ENCODE measurements at regions not wholly inside any gene's neighbourhood (a gene's known extent, or its start where the extent isn't known, plus 50 kb on each side); places are given as distances from the start of the nearest gene placed in this dataset.
"Not testable (repeated sequence)": the region's sequence is repeated elsewhere in the genome, so short reads cannot be mapped to it uniquely, and the experiment has no call there.

DNA sequence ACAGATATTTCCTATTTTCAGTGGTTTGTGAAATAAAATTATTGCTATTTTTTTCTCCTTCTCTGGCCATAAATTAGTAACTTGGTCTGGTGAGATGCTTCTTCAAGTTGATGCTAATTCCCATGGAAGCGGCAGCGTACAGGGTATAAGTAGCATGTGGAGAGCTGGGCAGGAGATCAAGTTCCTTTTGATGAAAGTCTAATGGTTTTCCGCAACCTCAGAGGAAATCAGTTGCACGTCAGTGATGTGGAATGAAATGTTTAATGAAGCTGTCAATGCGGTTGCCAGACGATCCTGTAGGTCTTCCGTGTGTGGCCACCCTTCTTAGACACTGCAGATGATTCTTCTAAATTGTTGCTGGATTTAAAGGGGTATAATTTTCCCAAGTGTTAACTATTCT lies 236.4 kb upstream of the GRM3 start:
- in situ Hi-C loops (cut with HindIII; ENCODE audit: low pct_unique_long_range_greater_than_20kb, low sequenced_read_pairs): no loop called here
- DNase-seq (ENCODE audit: low read depth): no peak

DNA sequence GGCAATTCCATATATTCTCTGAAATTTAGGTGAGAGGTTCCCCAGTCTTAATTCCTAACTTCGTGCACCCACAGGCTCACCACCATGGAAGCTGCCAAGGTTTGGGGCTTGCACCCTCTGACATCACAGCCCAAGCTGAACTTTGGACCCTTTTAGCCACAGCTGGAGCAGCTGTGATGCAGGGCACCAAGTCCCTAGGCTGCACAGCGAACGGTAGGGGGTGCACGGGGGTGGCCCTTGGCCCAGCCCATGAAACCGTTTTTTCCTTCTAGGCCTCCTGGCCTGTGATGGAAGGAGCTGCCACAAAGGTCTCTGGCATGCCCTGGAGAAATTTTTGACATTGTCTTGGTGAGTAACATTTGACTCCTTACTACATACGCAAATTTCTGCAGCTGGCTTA lies 251.9 kb upstream of the GRM3 start:
- no peak for DNase-seq (ENCODE audit: low read depth)
- in situ Hi-C loops (cut with HindIII; ENCODE audit: low pct_unique_long_range_greater_than_20kb, low sequenced_read_pairs): no loop called here

- DNase-seq (ENCODE audit: low read depth); in situ Hi-C loops (cut with HindIII; ENCODE audit: low pct_unique_long_range_greater_than_20kb, low sequenced_read_pairs): not testable (repeated sequence)
These were observed 268.1 kb upstream of the GRM3 start for GRCh38 chr7:86375602-86376001.

DNA sequence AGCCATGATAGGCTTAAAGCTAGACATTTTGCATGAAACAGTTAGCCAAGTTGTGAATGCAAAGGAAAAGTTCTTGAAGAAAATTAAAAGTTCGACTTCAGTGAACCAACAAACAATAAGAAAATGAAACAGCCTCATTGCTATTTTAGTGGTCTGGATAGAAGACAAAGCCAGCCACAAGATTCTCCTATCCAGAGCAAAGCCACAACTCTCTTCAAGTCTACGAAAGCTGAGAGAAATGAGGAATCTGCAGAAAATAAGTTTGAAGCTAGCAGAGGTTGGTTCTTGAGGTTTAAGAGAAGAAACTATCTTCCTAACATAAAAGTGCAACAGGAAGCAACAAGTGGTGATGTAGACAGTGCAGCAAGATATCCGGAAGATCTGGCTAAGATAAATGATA lies 271.4 kb upstream of the GRM3 start:
- in situ Hi-C loops (cut with HindIII; ENCODE audit: low pct_unique_long_range_greater_than_20kb, low sequenced_read_pairs): no loop called here
- DNase-seq (ENCODE audit: low read depth): no peak

DNA sequence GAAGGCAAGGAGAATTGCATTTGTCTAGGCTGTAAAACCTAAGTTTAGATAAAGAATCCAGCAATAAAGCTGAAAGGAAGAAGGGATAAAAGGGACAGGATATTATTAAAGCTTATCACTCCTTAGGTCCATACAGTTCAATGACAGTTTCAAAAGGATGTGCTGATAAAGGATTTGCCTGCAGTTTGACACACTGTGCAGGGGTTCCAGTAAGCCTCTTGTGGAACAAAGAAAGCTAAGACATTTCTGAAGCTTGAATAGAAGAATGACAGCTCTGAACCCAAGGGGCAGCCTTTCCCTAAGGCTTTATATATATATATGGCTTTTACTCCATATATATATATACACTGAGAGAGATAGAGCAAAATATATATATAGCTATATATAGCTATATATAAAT lies 276.8 kb upstream of the GRM3 start:
- no peak for DNase-seq (ENCODE audit: low read depth)
- in situ Hi-C loops (cut with HindIII; ENCODE audit: low pct_unique_long_range_greater_than_20kb, low sequenced_read_pairs): no loop called here

GRCh38 chr7:86340407-86340806 lies 303.3 kb upstream of the GRM3 start:
- in situ Hi-C loops (cut with HindIII; ENCODE audit: low pct_unique_long_range_greater_than_20kb, low sequenced_read_pairs): not testable (repeated sequence)

GRCh38 chr7:86339051-86339450 lies 304.7 kb upstream of the GRM3 start:
- in situ Hi-C loops (cut with HindIII; ENCODE audit: low pct_unique_long_range_greater_than_20kb, low sequenced_read_pairs): no loop called here
- no peak for DNase-seq (ENCODE audit: low read depth)

More at GRCh38 chr7:86340407-86340806, 303.3 kb upstream of the GRM3 start:
- DNase-seq (ENCODE audit: low read depth): not testable (repeated sequence)

DNA sequence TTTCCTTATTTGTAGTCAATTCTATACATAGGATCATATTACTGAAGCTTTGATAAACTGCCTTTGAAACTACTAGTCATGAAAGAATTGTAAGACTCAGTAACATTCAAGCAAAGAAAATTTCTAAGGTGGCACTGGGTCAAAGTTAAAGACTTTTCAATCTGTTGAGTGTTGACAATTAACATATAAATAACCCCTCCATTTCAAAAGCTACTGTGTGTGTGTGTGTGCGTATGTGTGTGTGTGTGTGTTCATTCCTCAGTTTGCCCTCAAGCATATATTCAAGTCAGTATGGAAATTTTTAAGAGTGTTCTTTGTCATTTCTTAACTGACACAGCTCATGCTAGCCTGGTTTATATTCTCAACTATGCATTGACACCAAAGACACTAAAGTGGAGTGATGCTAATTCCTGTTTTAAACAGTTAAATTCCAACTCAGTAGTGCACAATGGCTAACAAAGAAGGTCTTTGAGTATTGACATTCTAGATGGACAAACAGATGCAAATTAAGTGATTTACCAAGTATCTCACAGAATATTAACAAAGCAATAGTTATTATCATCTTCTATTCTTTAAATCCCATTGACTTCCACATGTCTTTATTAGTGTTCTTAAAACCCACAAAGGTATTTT lies 314.8 kb upstream of the GRM3 start:
- in situ Hi-C loops (cut with HindIII; ENCODE audit: low pct_unique_long_range_greater_than_20kb, low sequenced_read_pairs): no loop called here
- no peak for DNase-seq (ENCODE audit: low read depth)

DNA sequence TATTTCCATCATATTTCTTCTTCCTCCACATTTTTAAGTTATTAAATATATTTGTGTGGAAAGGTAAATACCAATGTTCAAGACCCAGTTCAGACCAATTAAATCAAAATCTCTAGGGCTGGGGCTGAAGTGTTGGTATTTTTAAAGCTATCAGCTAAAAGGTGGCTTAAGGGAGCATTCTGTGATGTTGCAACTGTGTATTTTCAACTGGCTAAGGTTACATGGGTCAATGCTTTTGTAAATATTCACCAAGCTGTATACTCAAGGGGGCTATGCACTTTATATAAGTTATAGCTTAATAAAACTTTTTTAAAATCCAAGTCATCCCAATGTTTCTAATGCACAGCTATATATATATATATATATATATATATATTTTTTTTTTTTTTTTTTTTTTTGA lies 316.9 kb upstream of the GRM3 start:
- DNase-seq (ENCODE audit: low read depth): no peak
- in situ Hi-C loops (cut with HindIII; ENCODE audit: low pct_unique_long_range_greater_than_20kb, low sequenced_read_pairs): no loop called here

GRCh38 chr7:86320889-86321288 lies 322.8 kb upstream of the GRM3 start:
- DNase-seq (ENCODE audit: low read depth): no peak
- in situ Hi-C loops (cut with HindIII; ENCODE audit: low pct_unique_long_range_greater_than_20kb, low sequenced_read_pairs): no loop called here

DNA sequence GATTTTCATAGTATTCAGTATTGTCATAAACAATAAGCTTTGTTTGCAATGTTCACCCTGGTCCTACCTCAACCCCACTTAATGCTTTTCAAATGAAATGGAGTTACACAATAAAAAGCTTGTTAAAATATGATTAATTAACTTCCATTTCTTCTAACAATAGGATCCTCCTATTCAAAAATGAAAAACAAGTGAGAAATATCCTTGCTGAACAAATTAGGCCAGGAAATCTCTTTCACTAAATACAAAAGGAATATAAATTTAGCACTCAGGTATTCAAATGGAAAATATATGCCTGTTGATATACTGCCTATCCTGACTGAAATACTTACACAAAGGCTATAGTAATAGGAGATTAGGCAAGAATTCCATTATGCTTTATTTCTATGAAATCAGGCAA lies 323.4 kb upstream of the GRM3 start:
- in situ Hi-C loops (cut with HindIII; ENCODE audit: low pct_unique_long_range_greater_than_20kb, low sequenced_read_pairs): no loop called here
- DNase-seq (ENCODE audit: low read depth): no peak

DNA sequence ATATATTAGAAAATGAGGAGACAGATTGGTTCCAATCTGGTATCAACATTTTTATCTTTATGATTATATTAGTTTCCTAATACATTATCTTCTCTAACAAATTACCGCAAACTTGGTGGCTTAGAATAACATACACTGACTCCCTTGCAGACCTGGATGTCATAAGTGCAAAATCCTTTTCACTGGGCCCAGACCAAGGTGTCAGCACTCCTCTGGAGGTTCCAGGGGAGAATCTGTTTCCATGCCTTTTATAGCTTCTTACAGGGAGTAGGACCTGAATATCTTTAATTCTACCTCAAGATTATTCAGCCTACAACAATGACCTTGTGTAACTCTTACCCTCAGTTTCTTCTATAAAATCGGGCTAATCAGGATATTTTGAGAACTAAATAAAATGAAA lies 329.9 kb upstream of the GRM3 start:
- no peak for DNase-seq (ENCODE audit: low read depth)
- in situ Hi-C loops (cut with HindIII; ENCODE audit: low pct_unique_long_range_greater_than_20kb, low sequenced_read_pairs): no loop called here

DNA sequence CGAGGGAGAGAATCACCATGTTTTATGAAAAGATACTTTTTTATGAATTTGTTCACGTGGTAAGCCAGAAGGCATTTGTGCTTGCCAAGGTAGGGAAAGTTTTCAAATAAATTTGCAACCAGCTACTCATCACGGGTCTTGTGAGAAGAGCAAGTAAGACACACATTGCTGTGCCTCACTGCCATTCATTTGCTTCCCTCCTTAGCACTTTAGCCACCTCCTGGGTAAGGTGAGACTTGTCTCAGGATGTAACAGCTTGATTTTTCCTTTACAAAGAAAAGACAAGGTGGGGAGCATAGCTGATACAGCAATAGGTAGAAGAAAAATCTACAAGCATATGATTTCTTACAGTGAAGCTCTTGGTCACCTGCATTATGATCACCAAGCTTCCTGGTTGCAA lies 342.4 kb upstream of the GRM3 start:
- in situ Hi-C loops (cut with HindIII; ENCODE audit: low pct_unique_long_range_greater_than_20kb, low sequenced_read_pairs): no loop called here
- no peak for DNase-seq (ENCODE audit: low read depth)

GRCh38 chr7:86295526-86295925 lies 348.2 kb upstream of the GRM3 start:
- in situ Hi-C loops (cut with HindIII; ENCODE audit: low pct_unique_long_range_greater_than_20kb, low sequenced_read_pairs): no loop called here
- DNase-seq (ENCODE audit: low read depth): no peak

DNA sequence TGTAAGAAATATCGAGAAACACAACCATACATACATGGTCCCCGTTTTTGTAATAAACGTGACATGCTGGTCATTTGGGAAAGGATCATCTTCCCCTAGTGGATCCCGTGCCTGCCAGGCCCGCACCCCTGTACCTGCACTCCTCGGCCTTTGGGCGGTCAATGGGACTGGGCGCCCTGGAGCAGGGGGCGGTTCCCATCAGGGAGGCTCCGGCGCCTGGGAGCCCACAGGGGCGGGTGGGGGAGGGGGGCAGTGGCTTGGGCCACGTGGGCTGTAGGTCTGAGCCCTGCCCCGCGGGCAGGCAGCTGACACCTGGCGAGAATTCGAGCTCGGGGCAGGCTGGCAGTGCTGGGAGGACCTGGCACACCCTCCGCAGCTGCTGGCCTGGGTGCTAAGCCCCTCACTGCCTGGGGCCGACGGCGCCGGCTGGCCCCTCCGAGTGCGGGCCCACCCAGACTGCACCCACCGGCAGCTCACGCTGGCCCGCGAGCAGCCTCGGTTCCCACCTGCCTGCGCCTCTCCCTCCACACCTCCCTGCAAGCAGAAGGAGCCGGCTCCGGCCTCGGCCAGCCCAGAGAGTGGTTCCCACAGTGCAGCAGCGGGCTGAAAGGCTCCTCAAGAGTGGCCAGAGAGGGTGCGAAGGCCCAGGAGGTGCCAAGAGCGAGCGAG lies 361.6 kb upstream of the GRM3 start:
- DNase-seq (ENCODE audit: low read depth): no peak
- in situ Hi-C loops (cut with HindIII; ENCODE audit: low pct_unique_long_range_greater_than_20kb, low sequenced_read_pairs): no loop called here

GRCh38 chr7:86280150-86280549 lies 363.6 kb upstream of the GRM3 start:
- in situ Hi-C loops (cut with HindIII; ENCODE audit: low pct_unique_long_range_greater_than_20kb, low sequenced_read_pairs): no loop called here
- DNase-seq (ENCODE audit: low read depth): no peak

GRCh38 chr7:86262781-86263180 lies 380.9 kb upstream of the GRM3 start:
- in situ Hi-C loops (cut with HindIII; ENCODE audit: low pct_unique_long_range_greater_than_20kb, low sequenced_read_pairs): no loop called here
- no peak for DNase-seq (ENCODE audit: low read depth)

DNA sequence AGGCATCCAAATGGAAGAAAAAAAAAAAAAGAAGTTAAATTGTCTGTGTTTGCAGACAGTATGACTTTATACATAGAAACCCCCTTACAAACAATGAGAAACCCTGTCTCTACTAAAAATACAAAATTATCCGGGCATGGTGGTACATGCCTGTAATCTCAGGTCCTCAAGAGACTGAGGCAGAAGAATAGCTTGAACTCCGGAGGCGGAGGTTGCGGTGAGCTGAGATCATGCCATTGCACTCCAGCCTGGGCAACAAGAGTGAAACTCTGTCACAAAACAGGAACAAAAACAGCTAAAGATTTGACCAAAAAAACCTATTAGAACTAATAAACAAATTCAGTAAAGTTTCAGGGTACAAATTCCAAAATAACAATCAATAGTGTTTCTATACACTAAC lies 385.8 kb upstream of the GRM3 start:
- in situ Hi-C loops (cut with HindIII; ENCODE audit: low pct_unique_long_range_greater_than_20kb, low sequenced_read_pairs): no loop called here
- DNase-seq (ENCODE audit: low read depth): no peak

DNA sequence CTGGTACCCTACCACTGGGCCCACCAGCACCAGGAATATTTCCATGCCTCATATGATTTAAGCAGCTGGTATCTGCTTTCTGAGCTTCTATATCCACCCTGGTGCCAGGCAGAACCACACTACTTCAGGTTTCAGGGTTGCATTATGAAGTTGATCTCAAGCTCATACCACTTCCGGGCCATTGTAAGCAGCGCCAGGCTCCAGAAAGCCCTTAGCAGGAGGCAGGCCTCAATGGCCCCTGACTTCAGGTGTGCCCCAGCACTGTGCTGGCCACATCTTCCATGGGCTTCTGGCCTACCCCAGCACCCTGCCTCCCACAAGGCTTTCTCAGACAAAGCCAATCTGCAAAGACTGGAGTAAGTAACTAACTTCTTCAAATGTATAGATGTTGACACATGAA lies 391.3 kb upstream of the GRM3 start:
- no peak for DNase-seq (ENCODE audit: low read depth)
- in situ Hi-C loops (cut with HindIII; ENCODE audit: low pct_unique_long_range_greater_than_20kb, low sequenced_read_pairs): no loop called here

DNA sequence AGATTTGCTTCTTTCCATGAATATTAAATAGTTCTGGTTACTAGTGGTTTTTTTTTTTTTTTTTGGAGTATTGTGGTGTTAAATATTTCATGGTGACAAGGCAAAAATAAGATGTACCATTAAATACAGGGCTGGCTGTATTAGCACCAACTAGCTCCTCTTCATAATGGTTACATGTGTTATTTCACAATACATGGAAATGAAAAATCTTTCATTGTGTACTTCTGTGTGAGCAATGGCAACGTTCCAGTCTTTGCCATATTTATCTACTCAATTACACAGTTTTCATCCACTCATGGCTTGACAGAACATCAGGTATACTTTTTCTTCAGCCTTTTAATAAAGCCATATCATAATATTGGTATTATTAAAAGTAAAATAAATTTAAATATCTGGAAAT lies 394.7 kb upstream of the GRM3 start:
- DNase-seq (ENCODE audit: low read depth): no peak
- in situ Hi-C loops (cut with HindIII; ENCODE audit: low pct_unique_long_range_greater_than_20kb, low sequenced_read_pairs): no loop called here

Data from Caki2 (cell line).